ENCODE measurements at regions not wholly inside any gene's neighbourhood (a gene's known extent, or its start where the extent isn't known, plus 50 kb on each side); places are given as distances from the start of the nearest gene placed in this dataset.

DNA sequence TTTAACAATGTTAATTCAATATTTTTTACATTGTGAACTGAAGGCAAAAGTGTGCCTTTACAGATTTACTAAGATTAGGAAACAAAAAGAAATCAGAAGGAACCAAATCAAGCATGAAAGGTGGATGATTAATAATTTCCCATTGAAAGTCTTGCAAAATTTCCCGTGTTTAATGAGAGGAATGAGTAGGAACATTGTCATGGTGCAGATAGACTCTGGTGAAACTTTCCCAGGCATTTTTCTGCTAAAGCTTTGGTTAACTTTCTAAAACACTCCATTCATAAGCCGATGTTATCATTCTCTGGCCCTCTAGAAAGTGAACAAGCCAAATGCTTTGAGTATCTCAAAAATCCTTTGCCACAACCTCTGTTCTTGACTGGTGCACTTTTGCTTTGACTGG lies 1522.8 kb upstream of the PABPC4L start:
- H3K9me3 Mint-ChIP-seq, result no peaks in the 10 kb centered on the region
- TF ChIP-seq, protein P1, sequence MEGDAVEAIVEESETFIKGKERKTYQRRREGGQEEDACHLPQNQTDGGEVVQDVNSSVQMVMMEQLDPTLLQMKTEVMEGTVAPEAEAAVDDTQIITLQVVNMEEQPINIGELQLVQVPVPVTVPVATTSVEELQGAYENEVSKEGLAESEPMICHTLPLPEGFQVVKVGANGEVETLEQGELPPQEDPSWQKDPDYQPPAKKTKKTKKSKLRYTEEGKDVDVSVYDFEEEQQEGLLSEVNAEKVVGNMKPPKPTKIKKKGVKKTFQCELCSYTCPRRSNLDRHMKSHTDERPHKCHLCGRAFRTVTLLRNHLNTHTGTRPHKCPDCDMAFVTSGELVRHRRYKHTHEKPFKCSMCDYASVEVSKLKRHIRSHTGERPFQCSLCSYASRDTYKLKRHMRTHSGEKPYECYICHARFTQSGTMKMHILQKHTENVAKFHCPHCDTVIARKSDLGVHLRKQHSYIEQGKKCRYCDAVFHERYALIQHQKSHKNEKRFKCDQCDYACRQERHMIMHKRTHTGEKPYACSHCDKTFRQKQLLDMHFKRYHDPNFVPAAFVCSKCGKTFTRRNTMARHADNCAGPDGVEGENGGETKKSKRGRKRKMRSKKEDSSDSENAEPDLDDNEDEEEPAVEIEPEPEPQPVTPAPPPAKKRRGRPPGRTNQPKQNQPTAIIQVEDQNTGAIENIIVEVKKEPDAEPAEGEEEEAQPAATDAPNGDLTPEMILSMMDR (IDR thresholded peaks at IDR 0.05), result no peak
- TF ChIP-seq EZH2phosphoT487 (IDR thresholded peaks at IDR 0.05) (no peak), EZH2 (IDR thresholded peaks at IDR 0.05) (no peak)
- no peaks in the 10 kb centered on the region for H3K4me1 ChIP-seq
- no peak overlapping the region for H3K4me3 ChIP-seq
- no peaks in the 10 kb centered on the region for H3K27me3 ChIP-seq
- H3K4me2 ChIP-seq, result no peak overlapping the region
- no peaks in the 10 kb centered on the region for H4K20me1 ChIP-seq (ENCODE audit: low read depth)
- no peaks in the 10 kb centered on the region for H3K36me3 Mint-ChIP-seq
- no peak for DNase-seq (ENCODE audit: low spot score)
- H3K36me3 ChIP-seq, result no peaks in the 10 kb centered on the region
- no peaks in the 10 kb centered on the region for H3F3A ChIP-seq (ENCODE audit: low read depth)
- H3K27ac ChIP-seq, result no peak overlapping the region
- H3K4me1 Mint-ChIP-seq, result no peaks in the 10 kb centered on the region
- H3K27me3 Mint-ChIP-seq (ENCODE audit: insufficient read depth, low read depth), result no peaks in the 10 kb centered on the region
- peak overlapping the region; percentile 27 for H2AFZ ChIP-seq (replicated peaks)
- H3K79me2 ChIP-seq (ENCODE audit: low read depth), result no peaks in the 10 kb centered on the region
- H3K27ac Mint-ChIP-seq, result no peak overlapping the region
- no peak overlapping the region for H3K9ac ChIP-seq
- H3K9me3 ChIP-seq (ENCODE audit: low read depth), result no peaks in the 10 kb centered on the region
- H3K4me3 Mint-ChIP-seq, result no peak overlapping the region

DNA sequence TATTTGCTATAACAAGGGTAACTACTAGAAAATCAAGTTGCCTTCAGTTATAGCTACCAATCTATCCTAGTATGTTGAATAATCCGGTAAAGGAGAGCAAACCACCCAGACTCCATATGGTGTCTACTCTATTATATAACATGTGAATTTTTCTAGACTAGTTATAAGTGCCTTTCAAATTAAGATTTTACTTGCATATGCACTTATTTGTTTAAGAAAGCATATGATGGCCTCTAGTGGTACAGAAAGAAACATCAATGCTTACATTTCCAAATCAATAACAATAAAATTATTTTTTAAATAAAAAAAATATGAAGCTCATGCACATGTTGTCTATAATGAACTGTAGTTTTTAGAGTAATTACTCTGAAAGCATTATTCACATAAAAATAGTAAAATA lies 1516.4 kb upstream of the PABPC4L start:
- H3F3A ChIP-seq (ENCODE audit: low read depth), result no peaks in the 10 kb centered on the region
- no peaks in the 10 kb centered on the region for H3K4me1 ChIP-seq
- H4K20me1 ChIP-seq (ENCODE audit: low read depth), result no peaks in the 10 kb centered on the region
- H2AFZ ChIP-seq (replicated peaks), result no peak overlapping the region
- H3K4me3 ChIP-seq, result no peak overlapping the region
- Mint-ChIP-seq H3K27me3 (ENCODE audit: insufficient read depth, low read depth) (no peaks in the 10 kb centered on the region), H3K4me1 (no peaks in the 10 kb centered on the region), H3K4me3 (no peak overlapping the region), H3K27ac (no peak overlapping the region), H3K9me3 (no peaks in the 10 kb centered on the region), H3K36me3 (no peaks in the 10 kb centered on the region)
- H3K27ac ChIP-seq, result no peak overlapping the region
- H3K9me3 ChIP-seq (ENCODE audit: low read depth), result no peaks in the 10 kb centered on the region
- H3K79me2 ChIP-seq (ENCODE audit: low read depth), result no peaks in the 10 kb centered on the region
- TF ChIP-seq EZH2phosphoT487 (IDR thresholded peaks at IDR 0.05), result no peak
- TF ChIP-seq, protein P1 (IDR thresholded peaks at IDR 0.05), result peak; percentile 28
- H3K36me3 ChIP-seq, result no peaks in the 10 kb centered on the region
- H3K27me3 ChIP-seq, result no peaks in the 10 kb centered on the region
- H3K9ac ChIP-seq, result no peak overlapping the region
- DNase-seq (ENCODE audit: low spot score), result no peak
- no peak overlapping the region for H3K4me2 ChIP-seq

DNA sequence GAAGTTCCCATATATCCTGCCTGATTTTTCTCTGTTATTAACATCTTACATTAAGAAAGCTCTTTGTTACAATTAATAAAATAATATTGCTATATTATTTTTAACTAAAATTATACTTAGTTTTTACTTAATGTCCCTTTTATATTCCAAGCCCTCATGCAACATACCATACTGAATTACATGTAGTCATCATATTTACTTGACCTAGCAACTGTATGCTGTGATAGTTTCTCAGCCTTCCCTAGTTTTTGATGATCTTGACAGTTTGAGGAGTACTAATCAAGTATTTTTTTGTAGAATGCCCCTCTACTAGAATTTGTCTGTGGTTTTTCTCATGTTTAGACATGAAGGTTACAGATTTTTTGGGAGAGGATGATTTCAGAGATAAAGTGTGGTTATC lies 1503.8 kb upstream of the PABPC4L start:
- H3K4me2 ChIP-seq, result no peak overlapping the region
- no peak overlapping the region for H3K27ac ChIP-seq
- H3K36me3 ChIP-seq, result no peaks in the 10 kb centered on the region
- Mint-ChIP-seq H3K4me3 (no peak overlapping the region), H3K4me1 (no peaks in the 10 kb centered on the region), H3K27me3 (ENCODE audit: insufficient read depth, low read depth) (no peaks in the 10 kb centered on the region), H3K9me3 (no peaks in the 10 kb centered on the region), H3K36me3 (no peaks in the 10 kb centered on the region), H3K27ac (no peak overlapping the region)
- no peak overlapping the region for H3K4me3 ChIP-seq
- no peaks in the 10 kb centered on the region for H3K27me3 ChIP-seq
- no peaks in the 10 kb centered on the region for H3K79me2 ChIP-seq (ENCODE audit: low read depth)
- H2AFZ ChIP-seq (replicated peaks), result no peak overlapping the region
- H3K4me1 ChIP-seq, result no peaks in the 10 kb centered on the region
- TF ChIP-seq, protein P1 (IDR thresholded peaks at IDR 0.05), result no peak
- no peak for TF ChIP-seq EZH2 (IDR thresholded peaks at IDR 0.05)
- no peak for TF ChIP-seq EZH2phosphoT487 (IDR thresholded peaks at IDR 0.05)
- no peak for DNase-seq (ENCODE audit: low spot score)
- no peaks in the 10 kb centered on the region for H3K9me3 ChIP-seq (ENCODE audit: low read depth)
- no peak overlapping the region for H3K9ac ChIP-seq
- no peaks in the 10 kb centered on the region for H4K20me1 ChIP-seq (ENCODE audit: low read depth)
- H3F3A ChIP-seq (ENCODE audit: low read depth), result no peaks in the 10 kb centered on the region

DNA sequence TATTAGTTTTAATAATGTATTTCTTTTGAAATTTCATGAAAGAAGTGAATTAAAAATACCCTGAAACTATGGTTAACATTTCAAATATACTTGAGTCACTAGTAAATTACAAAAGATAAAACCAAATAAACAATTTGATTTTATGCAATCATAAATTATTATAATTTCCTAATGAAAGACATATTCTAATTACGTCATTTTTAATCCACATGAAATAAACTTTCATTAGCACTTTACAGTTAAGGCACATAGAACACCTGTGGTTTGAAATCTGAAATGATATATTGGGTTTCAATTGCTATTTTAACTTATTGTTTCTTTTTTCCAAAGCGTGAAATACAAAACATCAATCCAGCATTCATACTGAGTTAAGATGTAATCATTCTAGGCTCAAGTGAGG lies 1492.5 kb upstream of the PABPC4L start:
- H4K20me1 ChIP-seq (ENCODE audit: low read depth), result no peaks in the 10 kb centered on the region
- Mint-ChIP-seq H3K36me3 (no peaks in the 10 kb centered on the region), H3K4me1 (no peaks in the 10 kb centered on the region), H3K4me3 (no peak overlapping the region), H3K9me3 (peaks cover 2% of the 10 kb centered on the region), H3K27ac (no peak overlapping the region), H3K27me3 (ENCODE audit: insufficient read depth, low read depth) (no peaks in the 10 kb centered on the region)
- H3F3A ChIP-seq (ENCODE audit: low read depth), result no peaks in the 10 kb centered on the region
- H3K27ac ChIP-seq, result no peak overlapping the region
- H3K27me3 ChIP-seq, result no peaks in the 10 kb centered on the region
- H3K9me3 ChIP-seq (ENCODE audit: low read depth), result no peaks in the 10 kb centered on the region
- H3K4me3 ChIP-seq, result no peak overlapping the region
- H3K36me3 ChIP-seq, result no peaks in the 10 kb centered on the region
- no peak overlapping the region for H3K4me2 ChIP-seq
- DNase-seq (ENCODE audit: low spot score), result no peak
- no peak overlapping the region for H3K9ac ChIP-seq
- no peak for TF ChIP-seq EZH2 (IDR thresholded peaks at IDR 0.05)
- TF ChIP-seq EZH2phosphoT487 (IDR thresholded peaks at IDR 0.05), result no peak
- TF ChIP-seq, protein P1 (IDR thresholded peaks at IDR 0.05), result no peak
- H3K4me1 ChIP-seq, result no peaks in the 10 kb centered on the region
- no peak overlapping the region for H2AFZ ChIP-seq (replicated peaks)
- no peaks in the 10 kb centered on the region for H3K79me2 ChIP-seq (ENCODE audit: low read depth)
